Ovary (tissue), 7 donors: ENCODE measurements at regions not wholly inside any gene's neighbourhood (a gene's known extent, or its start where the extent isn't known, plus 50 kb on each side); places are given as distances from the start of the nearest gene placed in this dataset.

Experiments
- DNase-seq, 5 donors: peaks; one replicate each; pipeline ENCODE4 v3.0.0-alpha.2; 2019 to 2020
- H3K27ac ChIP-seq, 2 donors: fragments of 200-600 bp; one replicate each; pipeline versions ENCODE4 v1.5.1 to v1.8.0; 2019 to 2022
- H3K27me3 ChIP-seq: fragments of 200-600 bp; one replicate; pipeline ENCODE4 v1.8.0; 2022
- H3K36me3 ChIP-seq: fragments of 200-600 bp; sonication (generic); one replicate; pipeline ENCODE4 v1.5.1; 2019
- H3K4me1 ChIP-seq: one replicate; pipeline ENCODE4 v1.8.1; 2013; ENCODE audit warnings: mild to moderate bottlenecking, moderate library complexity; ENCODE audit not compliant: insufficient read depth
- H3K4me3 ChIP-seq: fragments of 200-600 bp; sonication (generic); one replicate; pipeline ENCODE4 v1.5.1; 2017
- H3K9me3 ChIP-seq, 2 donors: fragments of 200-600 bp in 1 of 2; sonication (generic) in 1 of 2; one replicate each; pipeline versions ENCODE4 v1.5.1 to v1.8.1; 2013 to 2019; ENCODE audit warnings: mild to moderate bottlenecking in 1 of 2, moderate library complexity in 1 of 2
- CTCF ChIP-seq, 3 donors: fragments of 450-650 bp in 2 of 3; fragments of 200-600 bp in 1 of 3; IDR thresholded peaks; one replicate each; pipeline versions ENCODE4 v1.5.1 to v1.8.0; 2016 to 2022; ENCODE audit warnings: antibody characterized with exemption in 3 of 3, mild to moderate bottlenecking in 1 of 3
- EP300 ChIP-seq: sonication (generic); formaldehyde crosslinking; IDR thresholded peaks from one replicate; pipeline ENCODE4 v1.6.1; 2017; ENCODE audit warnings: antibody characterized with exemption
- POLR2A ChIP-seq: fragments of 450-650 bp; IDR thresholded peaks from one replicate; pipeline ENCODE4 v1.6.1; 2017; ENCODE audit warnings: antibody characterized with exemption, mild to moderate bottlenecking, moderate library complexity
- WGBS, 3 donors: extraction: QIAGEN DNeasy Blood & Tissue Kit in 1 of 3; methylation state at CpG; one replicate each; pipeline versions ENCODE4 v1.1.5 to v1.1.7; 2013 to 2017; 5-methylcytosine and 5-hydroxymethylcytosine counted together
- intact Hi-C, 4 donors: fragments of 100-400 bp; cut with DNase I; formaldehyde crosslinking; loops; one replicate each; pipeline versions ENCODE4 v1.11.0 to v1.15.1; 2022 to 2023
- donor health status: DM: no; HTN: no; CAD: no; lungs with moderate emphysema.
- donor health status: DM: no; HTN: no; CAD: no.
- donor health status: Bipolar disorder and iron deficiency.
- donor health status: DM: no; HTN: no; CAD: no.
- donor health status: DM: yes; HTN: yes; CAD: no.

- intact Hi-C loops: no loop called here
- DNase-seq: peak in 1 of 5 donors; percentile 42
- no peak for TF ChIP-seq CTCF (IDR thresholded peaks at IDR 0.05)
- no peak for TF ChIP-seq EP300
- no peak for TF ChIP-seq POLR2A
- H3K27ac ChIP-seq: no peak overlapping the region
- H3K27me3 ChIP-seq: no peaks in the 10 kb centered on the region
- peaks cover 2% of the 10 kb centered on the region for H3K4me1 ChIP-seq
- H3K36me3 ChIP-seq: no peaks in the 10 kb centered on the region
- 78 to 80% (median 79%) methylated on average over 15 of the region's 15 CpGs for WGBS, 3 donors
- H3K9me3 ChIP-seq: no peaks in the 10 kb centered on the region
- no peak overlapping the region for H3K4me3 ChIP-seq
These were observed 246.6 kb upstream of the RPL38 start for GRCh38 chr17:73956595-73957465.

GRCh38 chr17:73957564-73957963 is 245.9 kb upstream of the RPL38 start:
- DNase-seq: no peak
- no peak overlapping the region for H3K27ac ChIP-seq
- intact Hi-C loops: no loop called here
- H3K27me3 ChIP-seq: no peaks in the 10 kb centered on the region
- H3K36me3 ChIP-seq: no peaks in the 10 kb centered on the region
- H3K4me1 ChIP-seq: peaks cover under 1% of the 10 kb centered on the region
- H3K9me3 ChIP-seq: no peaks in the 10 kb centered on the region
- H3K4me3 ChIP-seq: no peak overlapping the region
- no peak for TF ChIP-seq EP300
- TF ChIP-seq POLR2A: no peak
- TF ChIP-seq CTCF (IDR thresholded peaks at IDR 0.05): no peak
- 59 to 77% (median 72%) methylated on average over 6 of the region's 6 CpGs for WGBS, 3 donors

- Histone ChIP-seq H3K27me3 (no peaks in the 10 kb centered on the region), H3K4me3 (no peak overlapping the region), H3K27ac (no peak overlapping the region), H3K4me1 (no peaks in the 10 kb centered on the region), H3K36me3 (no peaks in the 10 kb centered on the region), H3K9me3 (no peaks in the 10 kb centered on the region)
- intact Hi-C loops: no loop called here
- TF ChIP-seq CTCF (IDR thresholded peaks at IDR 0.05) (no peak), EP300 (no peak), POLR2A (no peak)
- WGBS, 3 donors: 42 to 47% (median 44%) methylated on average over 4 of the region's 4 CpGs
- DNase-seq: no peak
These were observed 245.0 kb upstream of the RPL38 start for GRCh38 chr17:73958453-73958852.

GRCh38 chr17:73960469-73960868 is 243.0 kb upstream of the RPL38 start:
- Histone ChIP-seq H3K36me3 (no peaks in the 10 kb centered on the region), H3K27ac (no peak overlapping the region), H3K27me3 (no peaks in the 10 kb centered on the region), H3K4me3 (no peak overlapping the region), H3K4me1 (no peaks in the 10 kb centered on the region), H3K9me3 (no peaks in the 10 kb centered on the region)
- DNase-seq: no peak
- intact Hi-C loops: no loop called here
- TF ChIP-seq EP300: no peak
- no peak for TF ChIP-seq CTCF (IDR thresholded peaks at IDR 0.05)
- TF ChIP-seq POLR2A: no peak
